Spleen (tissue), 7 donors: ENCODE measurements at regions not wholly inside any gene's neighbourhood (a gene's known extent, or its start where the extent isn't known, plus 50 kb on each side); places are given as distances from the start of the nearest gene placed in this dataset.

Experiments
- CTCF ChIP-seq, 11 experiments: fragments of 200-600 bp in 7 of 11; fragments of 450-650 bp in 4 of 11; sonication (generic) in 4 of 11; IDR thresholded peaks in 8 of 11; conservative IDR thresholded peaks in 3 of 11; 1 replicate in 7 of 11; 2 replicates in 4 of 11; pipeline versions ENCODE4 v1.4.0 to v1.8.0; 2016 to 2021; ENCODE audit warnings: antibody characterized with exemption in 11 of 11, inconsistent platforms in 4 of 11, mild to moderate bottlenecking in 1 of 11
- POLR2AphosphoS5 ChIP-seq, 3 donors: sonication (generic); formaldehyde crosslinking; IDR thresholded peaks; one replicate each; pipeline ENCODE4 v1.5.1; 2017; ENCODE audit warnings: antibody characterized with exemption in 3 of 3
- donor health status: DM: no; HTN: no; CAD: no; lungs with moderate emphysema.
- donor health status: DM: no; HTN: no; CAD: no.
- donor health status: DM: no; HTN: no; CAD: no.

GRCh38 chr2:43125090-43125998 lies 101.1 kb downstream of the ZFP36L2 start:
- TF ChIP-seq CTCF (IDR thresholded peaks at IDR 0.05 in 8 of 11, conservative IDR thresholded peaks at IDR 0.05 in 3 of 11), result no peak
- TF ChIP-seq POLR2AphosphoS5 (IDR thresholded peaks at IDR 0.05), result no peak
